Muscle of back (tissue), 3 donors: ENCODE measurements at regions not wholly inside any gene's neighbourhood (a gene's known extent, or its start where the extent isn't known, plus 50 kb on each side); places are given as distances from the start of the nearest gene placed in this dataset.
"Not testable (repeated sequence)": the region's sequence is repeated elsewhere in the genome, so short reads cannot be mapped to it uniquely, and the experiment has no call there.

Experiments used
- DNase-seq, 3 donors: peaks; one replicate each; pipeline versions ENCODE4 v3.0.0 to v3.0.0-alpha.2; 2013

DNA sequence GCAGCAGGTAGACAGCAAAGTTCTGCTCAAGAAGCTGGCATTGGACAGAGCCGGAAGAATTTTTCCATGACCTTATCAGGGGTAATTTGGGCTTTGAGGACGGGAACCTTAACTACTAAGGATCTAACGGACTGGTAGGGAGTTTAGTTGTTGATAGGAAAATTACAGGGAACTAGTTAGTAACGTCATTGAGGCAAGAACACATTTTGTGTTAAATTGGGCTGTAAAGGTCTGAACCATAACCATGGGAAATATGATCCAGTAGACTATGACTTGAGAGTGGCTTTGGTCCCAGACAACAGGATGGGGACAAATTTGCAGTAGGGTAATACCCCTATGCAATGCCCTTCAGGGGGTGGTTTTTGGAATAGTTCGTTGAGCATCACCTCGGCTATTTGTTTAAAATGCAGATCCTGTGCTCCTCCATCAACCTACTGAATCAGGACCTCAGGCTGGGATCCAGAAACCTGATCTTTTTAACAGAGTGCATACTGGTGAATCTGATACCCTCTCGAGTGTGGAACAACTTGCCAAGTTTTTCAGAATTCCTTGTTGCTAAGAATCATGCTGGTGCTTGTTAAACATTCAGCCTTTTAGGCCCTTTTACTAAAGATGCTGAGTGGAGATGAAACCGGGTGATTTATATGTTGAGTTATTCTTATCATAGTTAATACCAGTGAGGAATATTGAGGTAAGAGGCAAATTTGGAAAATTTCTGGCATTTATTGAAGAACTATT, 255.1 kb downstream of the MAP2K6 start:
- peak in 2 of 3 donors; percentile 19 to 47 for DNase-seq

DNA sequence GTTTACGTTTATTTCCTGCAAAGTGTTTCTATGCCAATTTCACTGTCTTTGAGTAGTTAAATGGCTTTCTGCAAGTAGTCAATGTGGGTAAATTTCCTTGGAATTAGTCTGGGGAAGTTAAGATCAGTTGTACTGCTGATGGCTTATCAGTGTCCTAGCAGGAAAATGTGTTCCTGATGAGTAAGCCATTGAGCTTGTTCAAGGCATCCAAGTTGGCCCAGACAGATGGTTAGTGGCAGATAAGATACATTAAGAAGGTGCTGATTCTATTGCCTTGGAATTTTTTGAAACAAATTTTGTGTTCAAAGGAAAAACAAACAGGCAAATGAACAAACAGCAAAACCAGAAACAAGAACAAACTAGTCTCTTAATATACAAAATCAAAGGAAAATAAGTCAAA, 258.4 kb downstream of the MAP2K6 start:
- DNase-seq = no peak

DNA sequence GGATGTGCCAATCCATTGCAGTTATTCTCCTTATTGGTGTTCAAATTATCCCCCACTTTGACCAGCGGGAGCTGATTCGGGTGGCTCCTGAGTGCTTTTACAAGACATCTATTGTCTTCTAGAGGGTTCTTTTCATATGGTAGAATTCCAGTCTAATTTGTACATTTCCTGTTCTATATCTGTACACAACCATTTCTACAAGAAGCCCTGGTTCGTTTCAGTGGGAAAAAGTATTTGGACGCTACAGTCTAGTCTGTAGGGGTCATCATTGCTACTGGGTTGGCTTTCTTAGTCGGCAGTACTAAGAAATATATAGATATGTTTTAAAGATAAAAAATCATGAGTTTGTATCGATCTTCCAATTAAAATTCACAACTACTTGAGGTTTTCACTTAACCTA, 262.6 kb downstream of the MAP2K6 start:
- peak in 1 of 3 donors; percentile 40 for DNase-seq

DNA sequence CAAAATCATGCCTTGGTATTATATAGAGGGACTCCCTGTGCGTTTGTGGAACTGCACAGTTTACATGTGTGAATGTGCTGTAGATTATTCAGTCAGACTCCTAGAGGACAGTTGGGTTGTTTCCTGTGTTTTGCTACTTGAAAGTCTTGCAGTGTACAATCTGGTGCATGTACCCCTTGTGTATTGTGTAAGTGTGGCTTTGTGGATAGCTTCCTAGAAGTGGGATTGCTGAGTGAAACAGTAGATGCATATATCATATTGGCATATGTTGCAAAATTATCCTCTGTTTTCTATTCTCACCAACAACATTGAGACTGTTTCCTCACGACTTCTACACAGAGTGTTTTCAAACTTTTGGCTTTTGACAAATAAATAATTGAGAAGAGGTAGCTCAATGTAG, 263.7 kb downstream of the MAP2K6 start:
- DNase-seq = no peak

DNA sequence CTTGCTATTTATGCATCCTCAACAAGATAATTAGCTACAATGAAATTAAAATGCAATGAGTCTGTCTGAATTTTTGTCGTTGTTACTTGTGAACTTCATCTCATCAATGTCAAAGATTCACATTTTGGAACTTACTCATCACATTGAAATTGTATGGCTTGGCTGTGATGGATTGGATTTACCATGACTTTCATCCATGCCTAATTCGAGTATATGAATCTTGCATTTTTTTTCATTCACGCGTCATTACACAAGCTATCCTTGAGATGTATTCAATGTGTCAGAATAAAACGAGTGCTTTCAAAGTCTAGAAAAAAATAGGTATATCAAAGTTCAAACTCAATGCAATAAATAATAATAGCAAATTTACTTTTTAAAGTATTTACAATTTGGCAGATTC, 265.3 kb downstream of the MAP2K6 start:
- no peak for DNase-seq

DNA sequence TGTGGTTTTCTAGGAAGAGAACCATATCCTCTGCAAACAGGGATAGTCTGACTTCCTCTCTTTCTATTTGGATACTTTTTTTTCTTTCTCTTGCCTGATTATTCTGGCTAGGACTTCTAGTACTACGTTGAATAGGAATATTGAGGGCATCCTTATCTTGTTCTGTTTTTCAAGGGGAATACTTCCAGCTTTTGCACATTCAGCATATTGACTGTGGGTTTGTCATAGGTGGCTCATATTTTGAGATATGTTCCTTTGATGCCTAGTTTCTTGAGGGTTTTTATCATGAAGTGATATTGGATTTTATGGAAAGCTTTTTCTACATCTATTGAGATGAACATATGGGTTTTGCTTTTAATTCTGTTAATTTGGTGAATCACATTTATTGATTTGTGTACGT, 269.8 kb downstream of the MAP2K6 start:
- no peak for DNase-seq

GRCh38 chr17:69685150-69685549, 270.7 kb downstream of the MAP2K6 start:
- DNase-seq = not testable (repeated sequence)

DNA sequence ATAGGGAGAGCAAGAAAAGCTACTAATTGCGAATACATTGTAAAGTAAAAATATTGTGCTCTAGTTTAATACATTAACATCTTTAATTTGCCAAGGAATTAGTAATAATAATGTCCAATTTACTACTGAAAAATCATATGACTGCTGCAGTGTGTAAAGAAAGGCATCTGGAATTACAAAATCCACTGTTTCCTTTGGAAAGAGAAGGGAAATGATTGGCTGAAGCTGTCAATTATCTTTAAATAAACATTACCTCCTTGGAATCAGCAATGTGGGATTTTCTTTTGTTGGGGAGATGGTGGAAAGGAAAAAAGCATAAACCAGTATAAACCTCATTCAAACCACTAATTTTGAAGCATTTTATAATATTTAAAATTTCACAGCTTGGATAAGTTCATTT, 276.0 kb downstream of the MAP2K6 start:
- DNase-seq = no peak

GRCh38 chr17:69692171-69692570, 277.7 kb downstream of the MAP2K6 start:
- DNase-seq = no peak

- no peak for DNase-seq
Observed at GRCh38 chr17:69695646-69696045, 281.1 kb downstream of the MAP2K6 start.

- DNase-seq = peak; percentile 33 to 78 (median 57)
Observed at GRCh38 chr17:69696650-69697049, 282.2 kb downstream of the MAP2K6 start.

GRCh38 chr17:69698352-69698751, 283.9 kb downstream of the MAP2K6 start:
- DNase-seq = not testable (repeated sequence)

DNA sequence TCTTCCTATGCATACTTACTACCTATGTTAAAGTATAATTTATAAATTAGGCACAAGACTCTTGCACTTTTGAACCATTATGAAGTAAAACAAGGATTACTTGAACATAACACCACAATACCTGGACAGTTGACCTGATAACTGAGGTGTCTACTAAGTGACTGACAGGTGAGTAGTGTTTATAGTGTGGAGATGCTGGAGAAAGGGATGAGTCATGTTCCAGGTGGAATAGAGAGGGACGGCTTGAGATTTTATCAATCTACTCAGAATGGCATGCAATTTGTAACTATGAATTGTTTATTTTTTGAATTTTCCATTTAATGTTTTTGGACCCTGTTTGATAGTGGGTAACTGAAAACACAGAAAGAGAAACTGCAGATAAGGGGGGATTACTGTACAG, 287.6 kb downstream of the MAP2K6 start:
- no peak for DNase-seq

DNA sequence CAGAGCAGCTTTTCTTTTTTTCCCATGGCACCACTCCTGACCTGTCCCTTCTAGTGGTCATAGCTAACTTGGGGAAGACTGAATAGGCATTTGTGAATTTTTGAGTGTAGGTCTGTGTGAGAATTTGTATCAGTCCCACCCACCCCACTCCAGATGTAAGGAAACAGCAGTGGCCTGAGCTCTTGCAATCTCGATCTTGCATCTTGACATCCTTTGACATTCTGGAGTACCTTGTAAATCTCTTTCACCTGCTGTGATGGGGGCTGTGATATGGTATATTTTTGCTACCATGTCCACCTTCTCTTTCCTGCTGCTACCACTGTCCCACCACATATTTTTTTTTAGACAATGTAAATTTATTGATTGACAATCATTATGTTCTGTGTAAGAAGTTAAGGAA, 289.3 kb downstream of the MAP2K6 start:
- no peak for DNase-seq

DNA sequence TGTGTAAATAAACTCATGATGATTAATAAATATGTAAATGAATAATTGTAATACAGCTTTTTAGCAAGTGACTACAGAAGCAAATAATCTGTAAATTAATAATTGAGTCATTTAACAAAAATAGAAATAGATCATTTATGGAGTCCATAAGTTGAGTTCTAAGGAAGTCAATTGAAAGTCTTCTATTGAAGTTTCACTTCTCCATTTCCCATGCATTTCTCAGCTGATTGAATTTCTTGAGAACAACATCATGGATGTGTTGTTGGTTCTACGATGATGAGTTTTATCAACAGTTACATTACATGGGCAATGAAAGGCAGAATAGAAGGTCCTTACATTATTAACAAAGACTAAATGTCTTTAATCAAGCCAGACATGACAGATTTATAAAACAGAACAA, 290.4 kb downstream of the MAP2K6 start:
- DNase-seq = no peak

- DNase-seq = no peak
Observed at GRCh38 chr17:69706127-69706526, 291.6 kb downstream of the MAP2K6 start.

DNA sequence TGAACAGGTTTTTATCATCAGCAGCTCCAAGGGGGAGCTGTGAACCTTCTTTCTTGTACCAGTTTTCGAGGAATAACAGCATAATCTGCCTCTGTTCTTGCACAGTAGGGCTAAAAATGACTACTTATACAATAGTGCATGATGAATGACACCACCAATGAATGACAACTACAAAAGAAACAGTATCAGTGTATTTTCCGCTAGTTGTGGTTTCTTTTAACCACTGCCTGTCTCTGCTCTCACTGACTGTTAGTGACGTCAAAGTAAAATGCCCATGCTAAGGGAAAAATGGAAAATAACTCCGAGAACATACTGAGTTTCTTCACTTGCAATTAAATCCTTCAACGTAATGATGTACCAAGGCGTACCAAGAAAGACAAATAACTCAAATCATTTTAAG, 294.9 kb downstream of the MAP2K6 start:
- no peak for DNase-seq

DNA sequence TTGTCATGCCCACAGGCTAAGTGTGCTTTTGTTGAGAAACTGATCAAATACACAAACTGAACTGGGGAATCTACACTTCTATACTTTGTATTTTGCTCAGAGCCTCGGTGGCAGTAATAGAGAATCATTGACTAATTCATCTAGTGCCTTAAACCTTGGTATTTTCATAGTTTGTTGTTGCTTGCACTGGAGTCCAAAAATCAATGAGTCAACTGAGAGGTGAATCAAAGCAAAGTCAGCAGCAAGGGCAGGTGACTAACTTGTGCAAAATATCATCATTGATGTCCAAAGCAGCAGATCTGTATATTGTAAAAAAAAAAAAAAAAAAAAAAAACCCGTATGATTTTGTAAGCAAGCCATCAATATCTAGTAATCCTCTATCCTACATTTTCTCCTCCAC, 296.4 kb downstream of the MAP2K6 start:
- DNase-seq = no peak

DNA sequence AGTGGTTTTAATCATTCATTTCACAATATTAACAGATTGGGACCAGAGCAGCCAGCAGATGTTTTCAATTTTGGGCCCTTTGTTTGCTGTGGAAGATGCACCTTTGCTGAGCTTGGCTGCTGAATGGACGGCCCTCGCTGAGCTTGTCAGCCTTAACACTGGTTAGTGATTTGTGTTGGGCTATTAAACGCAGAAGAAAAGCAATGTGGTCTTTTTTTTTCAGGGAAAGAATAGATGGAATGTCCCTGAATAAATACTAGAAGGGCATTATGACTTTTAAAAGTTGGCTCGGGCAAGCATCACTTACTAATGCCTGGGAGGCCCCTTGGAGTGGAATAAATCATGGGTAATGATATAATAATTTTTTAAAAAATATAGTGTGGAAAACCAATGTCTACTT, 297.0 kb downstream of the MAP2K6 start:
- peak in 1 of 3 donors; percentile 31 for DNase-seq

GRCh38 chr17:69712801-69713311, 298.4 kb downstream of the MAP2K6 start:
- DNase-seq = no peak

- no peak for DNase-seq
Observed at GRCh38 chr17:69713815-69714214, 299.3 kb downstream of the MAP2K6 start.

GRCh38 chr17:69714669-69715068, 300.2 kb downstream of the MAP2K6 start:
- DNase-seq = peak in 1 of 3 donors; percentile 54

GRCh38 chr17:69715656-69716055, 301.2 kb downstream of the MAP2K6 start:
- no peak for DNase-seq

DNA sequence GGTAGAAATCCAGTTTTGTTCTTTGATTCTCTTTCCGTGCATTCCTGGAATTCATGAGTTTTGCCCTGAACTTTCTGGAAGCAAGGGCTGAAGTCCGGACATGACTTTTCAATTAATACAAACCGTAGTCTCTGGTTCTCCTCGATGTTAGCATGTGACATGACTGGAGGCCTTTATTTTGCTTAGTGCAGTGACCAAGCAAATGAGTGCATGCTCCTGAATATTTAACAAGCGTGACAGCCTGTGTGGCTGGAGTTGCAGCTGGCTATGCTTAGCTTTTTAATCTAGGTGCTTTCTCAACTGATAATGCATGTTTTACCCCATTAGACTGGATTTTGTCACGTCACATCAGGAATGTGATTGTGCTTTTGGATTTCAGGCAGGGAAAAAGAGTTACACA, 302.1 kb downstream of the MAP2K6 start:
- peak in 1 of 3 donors; percentile 24 for DNase-seq
